ENCODE measurements at regions not wholly inside any gene's neighbourhood (a gene's known extent, or its start where the extent isn't known, plus 50 kb on each side); places are given as distances from the start of the nearest gene placed in this dataset.

GRCh38 chr5:87074072-87074471, 193.6 kb upstream of the RASA1 start:
- H3K4me3 ChIP-seq: no peak overlapping the region
- no peaks in the 10 kb centered on the region; the same call in 1 of the 2 replicates for H3K4me1 ChIP-seq (replicated peaks)
- no peaks in the 10 kb centered on the region for H3K36me3 ChIP-seq
- H3K27ac ChIP-seq: no peak overlapping the region
- no peaks in the 10 kb centered on the region for H3K27me3 ChIP-seq (replicated peaks)
- H3K9me3 ChIP-seq (replicated peaks): no peaks in the 10 kb centered on the region
- no peak for DNase-seq (ENCODE audit: low read depth in 1 of 2, low spot score in 2 of 2)

- no peak overlapping the region for H3K27ac ChIP-seq
- no peaks in the 10 kb centered on the region for H3K36me3 ChIP-seq
- H3K4me3 ChIP-seq: no peak overlapping the region
- H3K4me1 ChIP-seq (replicated peaks): no peaks in the 10 kb centered on the region; the same call in 1 of the 2 replicates
- no peak for DNase-seq (ENCODE audit: low read depth in 1 of 2, low spot score in 2 of 2)
- no peaks in the 10 kb centered on the region for H3K9me3 ChIP-seq (replicated peaks)
- no peaks in the 10 kb centered on the region for H3K27me3 ChIP-seq (replicated peaks)
These were observed 192.6 kb upstream of the RASA1 start for GRCh38 chr5:87074934-87075541.

GRCh38 chr5:87076411-87076810, 191.3 kb upstream of the RASA1 start:
- Histone ChIP-seq H3K27me3 (replicated peaks) (no peaks in the 10 kb centered on the region), H3K4me1 (replicated peaks) (no peaks in the 10 kb centered on the region; the same call in 1 of the 2 replicates), H3K4me3 (no peak overlapping the region), H3K27ac (no peak overlapping the region), H3K36me3 (no peaks in the 10 kb centered on the region), H3K9me3 (replicated peaks) (no peaks in the 10 kb centered on the region)
- no peak for DNase-seq (ENCODE audit: low read depth in 1 of 2, low spot score in 2 of 2)

DNA sequence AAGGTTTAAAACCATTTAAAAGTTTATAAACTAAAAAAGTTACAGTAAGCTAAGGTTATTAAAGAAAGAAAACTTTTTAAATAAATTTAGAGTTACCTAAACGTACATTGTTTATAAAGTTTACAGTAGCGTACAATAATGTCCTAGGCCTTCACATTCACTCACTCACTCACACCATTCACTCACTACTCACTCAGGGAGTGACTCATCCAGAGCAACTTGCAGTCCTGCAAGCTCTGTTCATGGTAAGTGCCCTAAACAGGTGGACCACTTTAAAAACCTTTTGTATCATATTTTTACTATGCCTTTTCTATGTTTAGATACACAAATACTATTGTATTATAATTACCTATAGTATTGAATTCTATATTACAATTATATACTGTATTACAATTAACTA, 190.8 kb upstream of the RASA1 start:
- H3K9me3 ChIP-seq (replicated peaks): no peaks in the 10 kb centered on the region
- no peaks in the 10 kb centered on the region for H3K36me3 ChIP-seq
- H3K27me3 ChIP-seq (replicated peaks): no peaks in the 10 kb centered on the region
- no peak overlapping the region for H3K27ac ChIP-seq
- no peak overlapping the region for H3K4me3 ChIP-seq
- no peaks in the 10 kb centered on the region; the same call in 1 of the 2 replicates for H3K4me1 ChIP-seq (replicated peaks)
- peak in 1 of 2 experiments; percentile 11 for DNase-seq (ENCODE audit: low read depth in 1 of 2, low spot score in 2 of 2)

DNA sequence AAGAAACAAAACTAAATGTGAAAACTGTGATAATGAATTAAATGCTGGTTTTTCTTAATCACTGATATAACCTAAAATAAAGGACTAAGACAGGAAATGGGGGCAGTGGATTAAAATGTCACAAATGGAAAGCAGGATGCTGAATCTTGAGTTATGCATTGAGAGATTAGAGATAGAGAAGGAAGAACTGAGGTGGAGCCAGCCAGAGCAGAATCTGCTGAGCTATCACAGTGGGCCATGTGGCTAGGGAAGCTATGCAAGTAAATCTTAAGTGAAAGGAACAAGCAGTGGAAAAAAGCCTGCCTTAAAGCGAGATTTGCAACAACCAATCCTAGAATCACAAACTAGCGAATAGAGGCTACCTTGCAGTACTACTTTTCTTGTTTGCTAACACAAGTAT, 188.5 kb upstream of the RASA1 start:
- DNase-seq (ENCODE audit: low read depth in 1 of 2, low spot score in 2 of 2): no peak
- Histone ChIP-seq H3K36me3 (no peaks in the 10 kb centered on the region), H3K9me3 (replicated peaks) (no peaks in the 10 kb centered on the region), H3K27ac (no peak overlapping the region), H3K4me1 (replicated peaks) (no peaks in the 10 kb centered on the region; the same call in 1 of the 2 replicates), H3K4me3 (no peak overlapping the region), H3K27me3 (replicated peaks) (no peaks in the 10 kb centered on the region)

DNA sequence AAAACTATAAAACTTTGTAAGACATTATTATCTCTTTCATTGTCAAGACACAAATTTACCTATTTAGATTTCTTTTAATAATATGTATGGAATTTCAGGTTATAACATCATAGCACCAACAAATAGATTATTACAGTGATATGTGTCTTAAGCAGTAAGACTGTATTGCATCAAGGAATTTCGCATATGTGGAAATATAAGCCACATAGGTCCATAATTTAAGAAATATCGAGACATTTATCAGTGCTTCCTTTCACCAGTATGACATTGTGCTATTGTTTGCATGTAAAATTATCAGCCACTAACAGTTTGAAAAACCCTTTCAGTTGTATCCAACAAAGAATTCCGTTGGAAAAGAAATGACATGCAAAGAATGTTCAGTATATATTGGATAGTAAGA, 186.7 kb upstream of the RASA1 start:
- Histone ChIP-seq H3K9me3 (replicated peaks) (no peaks in the 10 kb centered on the region), H3K4me1 (replicated peaks) (no peaks in the 10 kb centered on the region; the same call in 1 of the 2 replicates), H3K36me3 (no peaks in the 10 kb centered on the region), H3K27ac (no peak overlapping the region), H3K4me3 (no peak overlapping the region), H3K27me3 (replicated peaks) (no peaks in the 10 kb centered on the region)
- no peak for DNase-seq (ENCODE audit: low read depth in 1 of 2, low spot score in 2 of 2)

GRCh38 chr5:87081511-87082372, 185.9 kb upstream of the RASA1 start:
- Histone ChIP-seq H3K4me1 (replicated peaks) (no peaks in the 10 kb centered on the region), H3K9me3 (replicated peaks) (no peaks in the 10 kb centered on the region), H3K27ac (no peak overlapping the region), H3K27me3 (replicated peaks) (no peaks in the 10 kb centered on the region), H3K4me3 (no peak overlapping the region), H3K36me3 (no peaks in the 10 kb centered on the region)
- DNase-seq (ENCODE audit: low read depth in 1 of 2, low spot score in 2 of 2): no peak

DNA sequence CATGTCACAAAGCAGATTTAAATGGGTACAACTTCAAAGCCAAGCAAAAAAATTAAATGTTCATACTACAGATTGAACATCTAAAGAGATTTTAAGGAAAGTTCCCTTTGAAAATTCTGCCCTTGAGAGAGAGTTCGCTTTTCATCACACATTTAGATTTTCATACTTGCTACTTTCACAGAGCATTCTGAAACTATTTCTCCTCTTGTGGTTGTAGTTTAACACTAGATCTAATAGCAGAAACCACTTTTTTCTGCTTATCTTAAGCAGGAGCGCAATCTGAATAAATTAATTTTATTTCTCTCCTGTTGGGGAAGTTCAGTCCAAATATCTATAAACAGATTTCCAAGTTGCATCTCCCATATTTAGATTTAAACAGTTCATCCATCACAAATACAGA, 173.3 kb upstream of the RASA1 start:
- no peaks in the 10 kb centered on the region for H3K4me1 ChIP-seq (replicated peaks)
- H3K36me3 ChIP-seq: no peaks in the 10 kb centered on the region
- no peaks in the 10 kb centered on the region for H3K27me3 ChIP-seq (replicated peaks)
- no peak for DNase-seq (ENCODE audit: low read depth in 1 of 2, low spot score in 2 of 2)
- H3K27ac ChIP-seq: no peak overlapping the region
- H3K9me3 ChIP-seq (replicated peaks): no peaks in the 10 kb centered on the region
- H3K4me3 ChIP-seq: no peak overlapping the region

GRCh38 chr5:87094833-87095232, 172.8 kb upstream of the RASA1 start:
- H3K27me3 ChIP-seq (replicated peaks): no peaks in the 10 kb centered on the region
- no peaks in the 10 kb centered on the region for H3K36me3 ChIP-seq
- H3K4me3 ChIP-seq: no peak overlapping the region
- H3K9me3 ChIP-seq (replicated peaks): no peaks in the 10 kb centered on the region
- H3K27ac ChIP-seq: no peak overlapping the region
- no peaks in the 10 kb centered on the region for H3K4me1 ChIP-seq (replicated peaks)
- no peak for DNase-seq (ENCODE audit: low read depth in 1 of 2, low spot score in 2 of 2)

DNA sequence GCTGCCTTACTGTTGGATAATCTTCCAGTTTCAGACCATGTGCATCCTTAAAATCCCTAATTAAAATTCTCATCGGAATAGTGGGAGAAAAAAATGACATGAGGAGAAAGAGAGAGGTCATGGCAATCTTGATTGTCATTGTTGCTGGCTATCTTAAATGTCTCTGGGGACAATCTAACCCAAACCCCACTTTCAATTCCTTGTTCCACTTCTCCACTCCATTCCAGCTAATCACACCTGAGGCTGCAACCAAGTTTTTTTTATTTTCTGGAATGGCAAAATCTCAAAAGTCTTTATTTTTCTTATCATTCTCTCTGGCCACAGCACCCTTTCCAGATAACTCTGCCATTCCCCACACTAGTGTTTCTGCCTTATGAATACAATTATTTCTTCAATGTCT, 171.9 kb upstream of the RASA1 start:
- Histone ChIP-seq H3K36me3 (no peaks in the 10 kb centered on the region), H3K4me3 (no peak overlapping the region), H3K27ac (no peak overlapping the region), H3K27me3 (replicated peaks) (no peaks in the 10 kb centered on the region), H3K9me3 (replicated peaks) (no peaks in the 10 kb centered on the region), H3K4me1 (replicated peaks) (no peaks in the 10 kb centered on the region)
- DNase-seq (ENCODE audit: low read depth in 1 of 2, low spot score in 2 of 2): no peak

- Histone ChIP-seq H3K27ac (no peak overlapping the region), H3K36me3 (no peaks in the 10 kb centered on the region), H3K4me1 (replicated peaks) (no peaks in the 10 kb centered on the region), H3K27me3 (replicated peaks) (no peaks in the 10 kb centered on the region), H3K9me3 (replicated peaks) (no peaks in the 10 kb centered on the region), H3K4me3 (no peak overlapping the region)
- no peak for DNase-seq (ENCODE audit: low read depth in 1 of 2, low spot score in 2 of 2)
These were observed 170.0 kb upstream of the RASA1 start for GRCh38 chr5:87097664-87098063.

DNA sequence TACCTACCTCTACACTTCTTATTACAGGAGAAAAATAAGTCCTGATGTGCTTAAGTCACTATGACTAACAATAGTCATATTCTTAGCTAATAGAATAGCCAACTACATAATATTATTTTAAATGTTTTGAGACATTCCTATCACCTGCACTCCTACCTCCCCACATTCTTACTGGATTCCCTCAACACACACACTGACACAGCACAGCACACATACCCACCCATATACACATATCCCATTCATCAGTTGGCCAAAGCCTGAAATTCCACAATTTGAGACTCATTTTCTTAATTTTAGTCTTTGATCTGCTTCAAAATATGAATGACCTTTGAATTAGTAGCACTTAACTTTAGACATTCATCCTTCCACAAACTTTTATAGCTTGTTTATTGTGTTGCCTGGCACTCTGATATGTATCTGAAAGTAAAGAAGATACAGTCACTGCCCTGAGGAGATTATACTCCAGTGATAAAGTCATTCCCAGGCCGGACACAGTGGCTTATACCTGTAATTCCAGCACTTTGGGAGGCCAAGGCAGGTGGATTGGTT, 168.3 kb upstream of the RASA1 start:
- Histone ChIP-seq H3K4me1 (replicated peaks) (no peaks in the 10 kb centered on the region), H3K9me3 (replicated peaks) (no peaks in the 10 kb centered on the region), H3K27me3 (replicated peaks) (no peaks in the 10 kb centered on the region), H3K4me3 (no peak overlapping the region), H3K27ac (no peak overlapping the region), H3K36me3 (no peaks in the 10 kb centered on the region)
- DNase-seq (ENCODE audit: low read depth in 1 of 2, low spot score in 2 of 2): no peak

DNA sequence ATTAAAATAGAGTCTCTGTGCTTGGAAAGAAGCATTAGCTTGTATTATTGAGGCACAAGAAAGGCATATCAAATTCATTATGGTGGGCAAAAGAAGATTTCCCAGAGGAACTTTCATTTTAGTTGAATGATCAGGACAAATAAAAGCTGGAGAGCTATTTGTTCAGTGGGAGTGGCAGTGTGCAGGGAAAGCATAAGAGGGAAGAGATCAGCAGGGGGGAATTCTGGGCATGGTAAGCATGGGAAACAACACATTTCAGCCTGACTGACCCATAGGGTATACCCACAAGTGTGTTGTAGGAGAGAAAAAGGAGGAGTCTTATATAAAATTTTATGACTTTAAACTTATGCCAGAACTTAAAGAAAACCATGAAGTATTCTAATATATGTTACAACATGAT, 167.7 kb upstream of the RASA1 start:
- no peaks in the 10 kb centered on the region for H3K27me3 ChIP-seq (replicated peaks)
- DNase-seq (ENCODE audit: low read depth in 1 of 2, low spot score in 2 of 2): no peak

DNA sequence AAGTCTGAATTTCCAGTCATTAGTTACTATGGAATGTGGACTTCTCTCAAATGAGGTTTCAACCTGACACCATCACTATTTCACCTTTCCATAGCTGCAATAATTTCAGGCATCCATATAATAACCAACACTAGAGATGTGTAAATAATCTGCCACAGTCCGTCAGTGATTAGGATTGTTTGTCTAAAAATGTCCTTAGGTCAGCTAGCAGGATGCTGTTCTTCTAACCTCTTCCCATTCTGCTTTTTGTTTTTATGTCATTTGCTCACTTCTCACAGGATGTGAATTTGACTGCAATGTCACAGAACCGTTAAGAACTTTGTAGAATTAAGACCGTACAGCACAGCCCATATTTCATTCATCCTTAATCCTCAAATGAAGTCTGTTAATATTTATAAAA, 166.4 kb upstream of the RASA1 start:
- no peaks in the 10 kb centered on the region for H3K9me3 ChIP-seq (replicated peaks)
- no peaks in the 10 kb centered on the region for H3K27me3 ChIP-seq (replicated peaks)
- H3K4me1 ChIP-seq (replicated peaks): no peaks in the 10 kb centered on the region
- H3K36me3 ChIP-seq: no peaks in the 10 kb centered on the region
- no peak overlapping the region for H3K4me3 ChIP-seq
- no peak for DNase-seq (ENCODE audit: low read depth in 1 of 2, low spot score in 2 of 2)
- H3K27ac ChIP-seq: no peak overlapping the region

More for the DNA sequence above, 167.7 kb upstream of the RASA1 start:
- Histone ChIP-seq H3K9me3 (replicated peaks) (no peaks in the 10 kb centered on the region), H3K36me3 (no peaks in the 10 kb centered on the region), H3K4me1 (replicated peaks) (no peaks in the 10 kb centered on the region), H3K4me3 (no peak overlapping the region), H3K27ac (no peak overlapping the region)

Data from SJSA1 (cell line).